Testis (tissue), 2 donors: ENCODE measurements at regions not wholly inside any gene's neighbourhood (a gene's known extent, or its start where the extent isn't known, plus 50 kb on each side); places are given as distances from the start of the nearest gene placed in this dataset.

ENCODE experiments used
- DNase-seq: peaks from one replicate; pipeline ENCODE4 v3.0.0-alpha.2; 2019
- H3K27ac ChIP-seq, 2 donors: fragments of 200-600 bp; sonication (generic); one replicate each; pipeline ENCODE4 v1.5.1; 2019
- H3K27me3 ChIP-seq: fragments of 200-600 bp; sonication (generic); one replicate; pipeline ENCODE4 v1.5.1; 2019
- H3K36me3 ChIP-seq: fragments of 200-600 bp; sonication (generic); one replicate; pipeline ENCODE4 v1.5.1; 2017; ENCODE audit warnings: low read depth; ENCODE audit errors: missing control alignments
- H3K4me1 ChIP-seq: fragments of 200-600 bp; sonication (generic); one replicate; pipeline ENCODE4 v1.5.1; 2019
- H3K4me3 ChIP-seq, 2 donors: fragments of 200-600 bp; sonication (generic); one replicate each; pipeline ENCODE4 v1.5.1; 2017 to 2019
- H3K9me3 ChIP-seq: fragments of 200-600 bp; sonication (generic); one replicate; pipeline ENCODE4 v1.5.1; 2017
- CTCF ChIP-seq, 3 experiments: fragments of 450-650 bp in 2 of 3; fragments of 200-600 bp in 1 of 3; sonication (generic) in 1 of 3; IDR thresholded peaks; one replicate each; pipeline ENCODE4 v1.5.1; 2016 to 2019; ENCODE audit warnings: antibody characterized with exemption in 3 of 3, mild to moderate bottlenecking in 2 of 3, moderate library complexity in 1 of 3
- POLR2A ChIP-seq: fragments of 450-650 bp; IDR thresholded peaks from one replicate; pipeline ENCODE4 v1.6.1; 2017; ENCODE audit warnings: antibody characterized with exemption, mild to moderate bottlenecking, moderate library complexity
- WGBS, 2 donors: methylation state at CpG; one replicate each; pipeline ENCODE4 v1.1.5; 2018; 5-methylcytosine and 5-hydroxymethylcytosine counted together
- intact Hi-C: fragments of 100-400 bp; cut with DNase I; formaldehyde crosslinking; loops from one replicate; pipeline ENCODE4 v1.15.1; 2023; ENCODE audit warnings: low total_unique reads

GRCh38 chr14:50037240-50037639 lies 79.1 kb downstream of the VCPKMT start:
- Histone ChIP-seq H3K27ac (no peak overlapping the region), H3K4me3 (no peak overlapping the region), H3K9me3 (no peaks in the 10 kb centered on the region), H3K4me1 (no peaks in the 10 kb centered on the region), H3K36me3 (no peaks in the 10 kb centered on the region), H3K27me3 (no peaks in the 10 kb centered on the region)
- intact Hi-C loops = no loop called here
- TF ChIP-seq CTCF (IDR thresholded peaks at IDR 0.05) (no peak), POLR2A (no peak)
- 90 to 98% methylated on average over 2 of the region's 2 CpGs for WGBS, 2 donors
- no peak for DNase-seq

DNA sequence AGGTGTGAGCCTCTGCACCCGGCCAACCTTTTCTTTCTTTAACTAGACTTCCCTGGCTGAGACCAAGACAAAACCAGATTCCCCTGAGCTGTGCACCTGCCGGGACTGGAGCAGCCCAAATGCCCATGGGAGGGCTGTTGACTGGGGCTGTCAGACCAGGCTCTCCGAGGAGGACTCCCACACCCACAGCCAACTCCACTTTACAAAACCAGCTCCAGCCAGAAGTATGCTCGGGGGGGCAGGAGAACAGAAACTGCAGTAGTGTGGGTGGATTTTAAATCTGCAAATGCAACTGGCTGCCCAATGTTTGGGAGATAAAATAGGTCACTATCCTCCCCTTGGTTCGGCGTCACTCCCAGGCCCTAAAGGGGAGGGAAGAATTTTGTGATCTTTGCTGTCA lies 78.5 kb downstream of the VCPKMT start:
- Histone ChIP-seq H3K9me3 (no peaks in the 10 kb centered on the region), H3K36me3 (no peaks in the 10 kb centered on the region), H3K4me3 (no peak overlapping the region), H3K27me3 (no peaks in the 10 kb centered on the region), H3K4me1 (no peaks in the 10 kb centered on the region), H3K27ac (no peak overlapping the region)
- intact Hi-C loops = no loop called here
- 60 to 62% methylated on average over 6 of the region's 6 CpGs for WGBS, 2 donors
- DNase-seq = no peak
- no peak for TF ChIP-seq CTCF (IDR thresholded peaks at IDR 0.05)
- TF ChIP-seq POLR2A = no peak

DNA sequence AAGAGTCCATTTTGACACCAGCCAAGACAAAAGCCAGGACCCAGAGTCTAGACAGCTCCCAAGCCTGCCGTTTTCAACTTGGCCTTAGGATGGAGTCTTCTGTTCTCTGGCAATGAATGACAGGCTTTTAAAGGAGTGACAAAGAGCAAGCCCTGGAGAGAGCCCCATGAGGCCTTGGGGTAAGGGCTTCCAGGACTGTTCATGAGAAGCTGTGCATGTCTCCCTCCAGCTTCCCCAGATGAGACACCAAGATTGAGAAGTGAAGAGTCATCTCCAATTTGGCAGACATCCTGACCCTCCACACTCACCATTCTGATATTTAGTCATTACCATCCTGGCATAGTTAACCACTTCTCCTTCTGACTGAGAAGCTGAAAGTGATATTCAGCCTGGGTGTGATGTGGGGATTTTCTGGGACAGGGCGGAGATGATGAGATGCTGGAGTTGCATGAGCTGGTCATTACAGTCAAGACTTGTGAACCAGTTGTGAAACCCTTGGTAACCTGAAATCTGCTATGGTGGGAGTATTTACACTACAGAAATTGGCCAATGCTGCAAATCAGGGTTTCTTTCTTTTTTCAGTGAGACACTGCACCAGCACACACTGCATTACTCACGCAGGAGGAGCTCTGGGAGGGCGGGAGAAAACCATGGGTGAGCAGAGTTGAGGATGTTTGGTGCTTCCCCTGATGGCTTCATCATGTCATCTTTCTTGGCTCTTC lies 77.8 kb downstream of the VCPKMT start:
- DNase-seq = no peak
- H3K4me1 ChIP-seq = no peaks in the 10 kb centered on the region
- intact Hi-C loops = no loop called here
- WGBS, 2 donors = 80 to 87% methylated on average over 4 of the region's 4 CpGs
- no peak overlapping the region for H3K27ac ChIP-seq
- TF ChIP-seq CTCF (IDR thresholded peaks at IDR 0.05) = no peak
- no peak for TF ChIP-seq POLR2A
- no peaks in the 10 kb centered on the region for H3K27me3 ChIP-seq
- H3K4me3 ChIP-seq = no peak overlapping the region
- no peaks in the 10 kb centered on the region for H3K9me3 ChIP-seq
- no peaks in the 10 kb centered on the region for H3K36me3 ChIP-seq

- Histone ChIP-seq H3K27ac (no peak overlapping the region), H3K27me3 (no peaks in the 10 kb centered on the region)
- TF ChIP-seq CTCF (IDR thresholded peaks at IDR 0.05) (no peak), POLR2A (no peak)
Observed at GRCh38 chr14:50039120-50039517, 77.3 kb downstream of the VCPKMT start.

DNA sequence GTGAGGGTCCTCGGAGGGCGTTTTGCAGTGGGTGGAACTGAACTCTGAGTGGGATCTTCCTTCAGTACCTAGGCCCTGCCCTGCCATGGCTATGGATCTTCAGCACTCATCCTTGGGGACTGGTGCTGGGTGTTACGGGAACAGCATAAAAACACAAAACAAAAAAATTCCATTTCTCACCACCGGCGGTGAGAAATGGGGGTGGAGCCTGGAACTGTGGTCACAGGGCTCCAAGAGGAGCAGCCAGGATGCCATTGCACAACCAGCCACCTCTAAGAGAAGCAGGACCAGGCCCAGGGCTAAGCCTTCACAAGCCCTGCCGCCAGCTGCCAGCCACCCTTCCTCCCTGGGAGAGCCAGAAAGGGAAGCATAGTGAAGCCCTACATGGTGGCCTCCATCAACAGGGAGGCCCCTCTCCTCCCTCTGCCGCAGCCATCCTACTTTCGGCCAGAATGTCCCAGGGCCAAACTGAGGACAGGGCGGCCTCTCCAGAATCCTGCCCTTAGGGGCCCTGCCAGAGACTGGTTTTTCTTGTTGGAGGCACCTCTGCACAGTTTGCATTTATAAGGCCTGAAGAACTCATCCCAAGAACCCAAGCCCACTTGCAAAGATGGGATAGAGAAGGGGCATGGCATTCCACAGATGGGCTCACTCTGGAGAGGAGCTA lies 76.5 kb downstream of the VCPKMT start:
- no peaks in the 10 kb centered on the region for H3K36me3 ChIP-seq
- TF ChIP-seq POLR2A (no peak), CTCF (IDR thresholded peaks at IDR 0.05) (no peak)
- H3K9me3 ChIP-seq = no peaks in the 10 kb centered on the region
- H3K27me3 ChIP-seq = no peaks in the 10 kb centered on the region
- H3K4me1 ChIP-seq = peaks cover 5% of the 10 kb centered on the region
- intact Hi-C loops = no loop called here
- H3K4me3 ChIP-seq = no peak overlapping the region
- 92 to 94% methylated on average over 7 to 9 of the region's 9 CpGs for WGBS, 2 donors
- H3K27ac ChIP-seq = no peak overlapping the region
- DNase-seq = no peak

More at GRCh38 chr14:50039120-50039517, 77.3 kb downstream of the VCPKMT start:
- H3K9me3 ChIP-seq = no peaks in the 10 kb centered on the region
- no peaks in the 10 kb centered on the region for H3K4me1 ChIP-seq
- intact Hi-C loops = no loop called here
- H3K36me3 ChIP-seq = no peaks in the 10 kb centered on the region
- DNase-seq = no peak
- WGBS, 2 donors = 90 to 93% methylated on average over 4 of the region's 4 CpGs
- H3K4me3 ChIP-seq = no peak overlapping the region
